Right lung (tissue), 2 donors: ENCODE measurements at regions not wholly inside any gene's neighbourhood (a gene's known extent, or its start where the extent isn't known, plus 50 kb on each side); places are given as distances from the start of the nearest gene placed in this dataset.
"Not testable (repeated sequence)": the region's sequence is repeated elsewhere in the genome, so short reads cannot be mapped to it uniquely, and the experiment has no call there.

Source experiments
- DNase-seq, 2 donors: peaks; one replicate each; pipeline ENCODE4 v3.0.0-alpha.2; 2013

- no peak for DNase-seq
These were observed 75.7 kb upstream of the PPP1R26 start for GRCh38 chr9:135403733-135404450.

DNA sequence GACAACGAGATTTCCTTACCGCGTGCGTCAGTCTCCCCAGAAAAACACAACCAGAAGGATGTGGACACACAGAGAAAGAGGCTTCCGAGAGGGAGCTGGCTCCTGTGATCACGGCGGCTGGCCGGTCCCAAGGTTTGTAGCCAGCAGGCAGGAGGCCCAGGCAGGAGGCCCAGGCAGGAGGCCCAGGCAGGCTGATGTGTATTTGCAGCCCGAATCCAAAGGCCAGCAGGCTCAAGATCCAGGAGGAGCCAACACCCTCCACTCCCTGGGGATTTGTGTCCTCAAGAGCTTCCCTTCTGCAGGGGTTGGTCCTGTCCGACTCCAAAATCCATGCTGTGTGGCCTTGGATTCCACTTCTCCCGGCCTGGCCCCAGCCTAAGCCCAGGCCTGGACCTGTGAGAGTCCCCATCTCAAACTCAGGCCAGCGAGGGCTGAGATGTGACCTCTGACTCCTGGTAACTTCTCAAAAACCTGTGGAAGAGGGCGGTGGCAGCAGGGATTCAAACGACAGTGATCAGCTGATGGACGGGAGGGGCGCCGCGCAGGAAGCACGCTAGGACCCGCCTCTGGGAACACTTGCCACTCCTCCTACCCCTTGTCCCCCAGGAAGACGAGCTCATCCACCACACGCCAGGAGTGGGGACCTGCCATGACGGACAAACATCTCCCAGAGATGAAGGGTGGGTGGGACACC, 75.0 kb upstream of the PPP1R26 start:
- DNase-seq: no peak

DNA sequence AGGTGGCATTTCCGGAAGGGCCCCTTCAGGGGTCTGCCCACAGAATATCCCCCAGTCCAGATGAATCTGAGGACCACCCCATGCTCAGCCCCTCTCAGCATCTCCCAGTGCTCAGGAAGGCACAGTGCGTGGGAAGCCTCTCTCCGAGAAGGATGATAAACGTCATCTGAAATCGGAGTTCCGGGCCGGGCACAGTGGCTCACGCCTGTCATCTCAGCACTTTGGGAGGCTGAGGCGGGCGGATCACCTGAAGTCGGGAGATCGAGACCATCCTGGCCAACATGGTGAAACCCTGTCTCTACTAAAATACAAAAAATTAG, 74.5 kb upstream of the PPP1R26 start:
- not testable (repeated sequence) for DNase-seq

DNA sequence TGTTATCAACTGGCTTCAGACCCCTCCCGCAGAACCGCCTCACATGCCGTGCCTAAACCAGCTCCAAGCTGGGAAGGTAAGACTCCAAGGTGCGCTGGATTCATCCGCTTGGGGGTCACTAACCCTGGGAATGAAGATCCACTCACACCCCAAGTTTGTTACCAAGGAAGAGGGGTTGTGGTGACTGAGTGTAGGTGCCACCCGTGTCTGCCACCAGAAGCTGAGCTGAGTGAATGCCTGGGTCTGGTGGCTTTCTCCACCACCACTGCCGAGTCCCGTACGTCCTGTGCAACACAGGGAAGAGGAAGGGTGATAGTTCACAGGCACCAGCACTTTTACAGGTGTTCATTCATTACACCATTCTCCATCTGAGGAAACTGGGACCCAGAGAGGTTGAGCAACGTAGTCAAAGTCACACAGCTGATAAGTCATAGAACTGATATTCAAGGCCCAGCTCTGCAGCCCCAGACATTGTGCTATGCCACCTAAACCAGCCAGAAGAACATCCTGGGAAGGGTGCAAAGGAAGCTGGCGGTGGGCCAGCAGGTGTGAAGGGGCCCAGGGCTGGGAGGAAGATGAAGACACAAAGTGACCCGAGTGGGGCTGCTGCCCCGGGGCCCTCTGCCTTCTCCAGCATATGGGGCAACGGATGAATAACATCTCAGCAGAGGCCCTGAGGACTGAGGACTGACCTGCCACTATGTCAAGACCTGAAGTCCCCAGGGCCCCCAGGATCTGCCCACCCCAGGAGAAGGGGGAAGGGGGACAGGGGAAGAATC, 70.9 kb upstream of the PPP1R26 start:
- no peak for DNase-seq

- no peak for DNase-seq
These were observed 70.0 kb upstream of the PPP1R26 start for GRCh38 chr9:135409286-135410200.

DNA sequence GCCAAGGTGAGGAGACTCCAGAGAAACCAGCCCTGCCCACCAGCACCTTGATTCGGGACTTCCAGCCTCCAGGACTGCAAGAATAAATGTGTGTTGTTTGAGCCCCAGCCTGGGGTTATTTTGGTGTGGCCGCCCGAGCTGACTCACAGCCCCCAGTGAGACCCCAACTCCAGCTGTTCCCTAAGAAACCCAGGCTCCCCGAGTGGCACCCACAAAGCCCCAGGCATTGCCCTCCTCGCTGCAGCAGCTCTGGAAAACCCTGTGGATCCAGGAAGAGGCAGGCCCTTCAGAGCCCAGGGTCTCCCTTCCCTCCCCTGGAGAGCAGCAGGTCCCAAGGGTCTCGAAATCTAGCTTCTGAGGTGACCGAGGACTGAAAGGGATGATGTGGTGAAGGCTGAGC, 69.2 kb upstream of the PPP1R26 start:
- DNase-seq: no peak

DNA sequence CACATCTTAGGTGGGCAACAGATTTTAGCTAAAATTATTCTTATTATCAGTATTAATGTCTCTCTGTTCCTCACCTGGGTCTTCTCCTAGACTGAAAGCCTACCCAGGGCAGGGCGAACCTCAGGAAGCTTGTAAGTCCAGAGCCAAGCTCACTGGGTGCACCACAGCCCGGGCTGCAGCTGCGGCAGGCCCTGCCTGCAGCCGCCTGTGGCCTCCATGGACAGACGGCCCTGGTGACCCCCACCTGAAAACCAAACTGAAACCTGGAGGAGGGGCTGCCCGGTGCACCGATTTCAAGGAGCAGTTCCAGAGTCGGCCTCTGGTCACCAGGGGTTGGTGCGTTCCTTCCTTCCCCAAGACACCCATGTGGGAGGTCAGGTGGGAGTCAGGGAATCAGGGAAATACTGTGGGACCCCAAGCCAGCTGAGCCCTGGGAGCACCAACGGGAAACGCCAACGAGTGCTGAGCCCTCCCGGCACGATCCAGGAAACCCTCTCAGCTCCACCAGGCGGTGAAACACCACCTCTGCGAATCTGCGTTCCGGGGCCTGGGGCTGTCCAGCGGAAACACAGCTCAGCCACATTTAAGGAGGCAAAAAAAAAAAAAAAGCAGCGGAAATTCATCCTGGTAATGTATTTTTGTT, 68.6 kb upstream of the PPP1R26 start:
- no peak for DNase-seq

DNA sequence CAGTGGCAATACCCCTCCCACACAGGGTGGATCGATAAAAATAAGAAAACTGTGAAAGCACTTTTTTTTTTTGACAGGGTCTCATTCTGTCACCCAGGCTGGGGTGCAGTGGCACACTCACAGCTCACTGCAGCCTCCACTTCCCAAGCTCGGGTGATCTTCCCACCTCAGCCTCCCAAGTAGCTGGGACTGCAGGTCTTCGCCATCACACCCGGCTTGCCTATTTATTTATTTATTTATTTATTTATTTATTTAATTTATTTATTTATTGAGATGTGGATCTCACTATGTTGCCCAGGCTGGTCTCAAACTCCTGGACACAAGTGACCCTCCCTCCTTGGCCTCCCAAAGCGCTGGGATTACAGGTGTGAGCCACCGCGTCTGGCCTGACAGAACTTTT, 68.0 kb upstream of the PPP1R26 start:
- not testable (repeated sequence) for DNase-seq

DNA sequence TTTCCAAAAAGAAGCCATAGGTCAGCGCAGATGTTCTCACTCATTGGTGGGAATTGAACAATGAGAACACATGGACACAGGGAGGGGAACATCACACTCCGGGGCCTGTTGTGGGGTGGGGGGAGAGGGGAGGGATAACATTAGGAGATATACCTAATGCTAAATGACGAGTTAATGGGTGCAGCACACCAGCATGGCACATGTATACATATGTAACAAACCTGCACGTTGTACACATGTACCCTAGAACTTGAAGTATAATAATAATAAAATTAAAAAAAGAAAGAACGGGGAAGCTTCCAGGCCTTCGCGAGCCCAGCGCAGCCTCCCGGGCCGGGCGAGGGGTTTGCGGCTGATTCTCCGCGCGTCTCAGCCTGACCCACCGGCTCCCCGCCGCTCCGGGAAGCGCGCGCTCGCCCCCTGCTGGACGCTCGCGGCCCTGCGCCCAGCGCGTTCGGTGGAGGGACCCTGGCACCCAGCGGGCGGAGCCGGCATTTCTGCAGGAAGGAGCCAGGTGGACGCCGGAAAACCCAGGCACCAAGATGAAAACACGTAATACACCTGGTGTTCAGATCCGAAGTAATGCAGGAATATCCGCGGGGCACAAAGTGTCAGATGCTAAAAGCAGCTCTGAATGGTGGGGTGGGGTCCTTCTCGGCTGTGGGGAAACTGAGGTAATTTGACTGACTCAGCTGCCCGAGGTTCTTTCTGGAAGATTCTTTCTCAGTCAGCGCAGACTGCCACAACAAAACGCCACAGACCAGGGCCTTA, 67.1 kb upstream of the PPP1R26 start:
- peak; percentile 67 to 71 for DNase-seq

- no peak for DNase-seq
These were observed 66.6 kb upstream of the PPP1R26 start for GRCh38 chr9:135413086-135413375.

DNA sequence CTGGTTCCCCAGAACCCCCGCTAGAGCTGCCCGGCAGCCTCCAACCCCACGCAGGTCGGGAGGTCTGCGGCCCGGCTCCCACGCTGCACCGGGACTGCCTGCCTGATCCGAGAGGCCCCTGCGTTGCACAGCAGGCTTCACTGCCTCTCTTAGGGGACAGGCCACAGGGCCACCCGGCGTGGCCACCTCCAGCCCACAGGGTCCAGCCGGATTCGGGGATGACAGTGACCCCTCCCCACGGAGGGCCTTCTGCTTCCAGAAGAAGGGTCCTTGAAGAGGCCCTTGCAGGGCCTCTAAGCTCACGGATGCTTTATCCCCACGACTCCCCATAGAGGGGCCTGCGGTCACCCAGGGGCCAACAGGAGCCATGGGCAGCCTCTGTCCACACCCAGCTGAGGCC, 66.1 kb upstream of the PPP1R26 start:
- no peak for DNase-seq

GRCh38 chr9:135414293-135414692, 65.3 kb upstream of the PPP1R26 start:
- no peak for DNase-seq

GRCh38 chr9:135415586-135415985, 64.0 kb upstream of the PPP1R26 start:
- no peak for DNase-seq

DNA sequence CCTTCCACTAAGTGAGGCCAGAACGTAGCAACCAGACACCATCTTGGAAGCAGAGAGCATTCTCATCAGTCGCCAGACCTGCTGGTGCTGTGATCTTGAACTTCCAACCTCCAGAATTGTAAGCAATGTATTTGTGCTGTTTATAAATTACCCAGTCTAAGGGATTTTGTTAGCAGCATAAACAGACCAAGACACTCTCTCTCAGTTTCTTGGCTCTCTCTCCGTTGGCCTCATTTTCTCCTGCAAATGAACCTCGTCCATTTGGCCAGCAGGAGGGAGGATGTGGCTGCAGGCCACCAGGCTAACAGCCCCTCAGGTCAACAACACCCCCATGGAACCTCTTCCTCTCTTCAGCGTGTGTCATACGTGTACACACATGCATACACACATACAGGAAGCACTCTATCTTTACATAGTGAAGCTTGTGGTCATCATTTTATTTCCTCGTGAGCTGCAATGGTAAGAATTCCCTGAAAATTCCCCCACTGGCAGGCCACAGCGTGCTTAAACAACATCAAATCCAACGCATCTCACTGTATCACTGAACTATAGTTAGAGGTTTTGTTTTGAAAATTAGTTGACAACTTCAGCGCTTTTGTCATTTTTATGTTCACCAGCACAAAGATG, 62.8 kb upstream of the PPP1R26 start:
- DNase-seq: peak in 1 of 2 donors; percentile 35

- DNase-seq: no peak
These were observed 61.4 kb upstream of the PPP1R26 start for GRCh38 chr9:135418161-135418560.

DNA sequence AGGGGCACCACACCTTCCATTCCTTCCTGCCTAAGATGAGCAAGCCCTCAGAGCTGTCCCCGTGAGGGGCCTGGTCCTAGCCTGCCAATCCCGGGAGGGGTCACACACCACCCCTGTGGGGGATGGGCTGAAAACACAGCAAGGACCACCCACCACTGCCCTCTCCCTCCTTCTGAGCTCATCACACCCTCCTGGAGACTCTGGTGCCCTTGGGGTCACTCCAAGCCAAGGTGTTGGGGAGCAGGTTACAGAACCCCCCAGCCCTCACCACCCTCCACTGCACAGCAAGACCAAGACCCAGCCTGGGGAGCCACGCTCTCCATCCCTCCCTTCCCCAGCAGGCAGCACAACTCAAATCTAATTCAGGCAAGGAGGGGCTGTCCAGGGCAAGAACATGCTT, 60.5 kb upstream of the PPP1R26 start:
- no peak for DNase-seq

DNA sequence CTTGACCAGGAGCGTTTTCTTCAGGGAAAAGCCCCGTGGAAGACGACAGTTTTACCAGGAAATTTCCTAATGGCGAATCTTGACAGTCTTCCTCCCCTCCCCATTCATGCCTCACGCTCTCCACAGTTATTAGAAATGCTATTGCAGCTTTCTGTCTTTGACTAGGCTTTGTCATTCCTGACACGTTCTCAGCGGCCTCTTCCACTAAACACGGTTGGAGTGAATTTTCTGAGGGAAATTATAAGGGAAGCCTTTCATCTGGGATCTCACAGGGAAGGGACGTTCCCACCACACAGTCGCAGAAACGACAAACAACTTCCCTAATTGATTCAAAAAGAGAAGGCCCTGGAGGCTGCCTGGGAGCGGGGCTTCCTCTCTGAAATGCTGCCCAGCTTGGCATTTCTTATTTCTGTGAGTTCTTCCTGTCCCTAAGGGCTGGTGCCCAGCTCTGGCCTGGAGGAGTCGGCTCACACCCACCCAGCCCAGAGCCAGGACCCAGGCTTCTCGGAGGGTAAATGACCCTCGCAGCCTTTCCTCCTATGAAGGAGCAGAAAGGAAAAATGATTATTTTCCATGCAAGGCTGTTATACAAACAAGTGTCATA, 57.1 kb upstream of the PPP1R26 start:
- DNase-seq: no peak

- DNase-seq: no peak
These were observed 55.9 kb upstream of the PPP1R26 start for GRCh38 chr9:135423725-135424124.
